ENCODE measurements at regions not wholly inside any gene's neighbourhood (a gene's known extent, or its start where the extent isn't known, plus 50 kb on each side); places are given as distances from the start of the nearest gene placed in this dataset.

GRCh38 chr5:121188849-121189248, 662.8 kb upstream of the FTMT start:
- TF ChIP-seq POLR2A (IDR thresholded peaks at IDR 0.05), result no peak
- TF ChIP-seq CTCF (IDR thresholded peaks at IDR 0.05), result no peak

Data from thyroid gland (tissue), 4 donors.